ENCODE measurements at regions not wholly inside any gene's neighbourhood (a gene's known extent, or its start where the extent isn't known, plus 50 kb on each side); places are given as distances from the start of the nearest gene placed in this dataset.

- no peak overlapping the region for H3K4me3 ChIP-seq (ENCODE audit: low read length, poor library complexity, severe bottlenecking)
- H3F3A ChIP-seq (ENCODE audit: low read depth) = no peaks in the 10 kb centered on the region
- H3K4me2 ChIP-seq (ENCODE audit: low read depth, low read length, poor library complexity, severe bottlenecking) = no peak overlapping the region
- H3K36me3 ChIP-seq (ENCODE audit: insufficient read depth, low read length) = no peaks in the 10 kb centered on the region
- H3K4me1 ChIP-seq (ENCODE audit: insufficient read depth, low read length, poor library complexity, severe bottlenecking) = no peaks in the 10 kb centered on the region
- TF ChIP-seq CTCF (conservative IDR thresholded peaks at IDR 0.05; ENCODE audit: low read length) = no peak
- no peak for TF ChIP-seq EZH2phosphoT487 (IDR thresholded peaks at IDR 0.05; ENCODE audit: borderline replicate concordance)
- H3K9ac ChIP-seq (ENCODE audit: low read depth, low read length, poor library complexity, severe bottlenecking) = no peak overlapping the region
- H4K20me1 ChIP-seq (ENCODE audit: insufficient read depth, low read length, poor library complexity, severe bottlenecking) = no peaks in the 10 kb centered on the region
- H2AFZ ChIP-seq (ENCODE audit: low read length) = no peak overlapping the region
- H3K9me3 ChIP-seq (ENCODE audit: insufficient read depth, low read depth, low read length) = peaks cover 3% of the 10 kb centered on the region; the same call in 1 of the 2 replicates
- no peaks in the 10 kb centered on the region for H3K27me3 ChIP-seq (ENCODE audit: insufficient read depth, low read length, poor library complexity, severe bottlenecking)
- no peaks in the 10 kb centered on the region for H3K9me2 ChIP-seq (replicated peaks; ENCODE audit: low read depth, low read length)
- no peaks in the 10 kb centered on the region for H3K79me2 ChIP-seq (ENCODE audit: insufficient read depth, low read length)
Observed at GRCh38 chr12:34372003-34372402, 349.7 kb downstream of the ALG10 start.

GRCh38 chr12:34373926-34374325, 351.6 kb downstream of the ALG10 start:
- Histone ChIP-seq H3F3A (ENCODE audit: low read depth) (no peaks in the 10 kb centered on the region), H3K9me3 (ENCODE audit: insufficient read depth, low read depth, low read length) (peaks cover 3% of the 10 kb centered on the region; the same call in 1 of the 2 replicates), H4K20me1 (ENCODE audit: insufficient read depth, low read length, poor library complexity, severe bottlenecking) (no peaks in the 10 kb centered on the region), H3K27me3 (ENCODE audit: insufficient read depth, low read length, poor library complexity, severe bottlenecking) (no peaks in the 10 kb centered on the region), H3K4me3 (ENCODE audit: low read length, poor library complexity, severe bottlenecking) (no peak overlapping the region), H2AFZ (ENCODE audit: low read length) (no peak overlapping the region), H3K4me2 (ENCODE audit: low read depth, low read length, poor library complexity, severe bottlenecking) (no peak overlapping the region), H3K36me3 (ENCODE audit: insufficient read depth, low read length) (no peaks in the 10 kb centered on the region), H3K9me2 (replicated peaks; ENCODE audit: low read depth, low read length) (no peaks in the 10 kb centered on the region), H3K4me1 (ENCODE audit: insufficient read depth, low read length, poor library complexity, severe bottlenecking) (no peaks in the 10 kb centered on the region), H3K79me2 (ENCODE audit: insufficient read depth, low read length) (no peaks in the 10 kb centered on the region), H3K9ac (ENCODE audit: low read depth, low read length, poor library complexity, severe bottlenecking) (no peak overlapping the region)
- TF ChIP-seq CTCF (conservative IDR thresholded peaks at IDR 0.05; ENCODE audit: low read length) = no peak
- no peak for TF ChIP-seq EZH2phosphoT487 (IDR thresholded peaks at IDR 0.05; ENCODE audit: borderline replicate concordance)

GRCh38 chr12:34376133-34376799, 354.0 kb downstream of the ALG10 start:
- no peaks in the 10 kb centered on the region for H4K20me1 ChIP-seq (ENCODE audit: insufficient read depth, low read length, poor library complexity, severe bottlenecking)
- H3F3A ChIP-seq (ENCODE audit: low read depth) = no peaks in the 10 kb centered on the region
- no peaks in the 10 kb centered on the region for H3K9me2 ChIP-seq (replicated peaks; ENCODE audit: low read depth, low read length)
- H3K36me3 ChIP-seq (ENCODE audit: insufficient read depth, low read length) = no peaks in the 10 kb centered on the region
- no peak overlapping the region for H3K4me3 ChIP-seq (ENCODE audit: low read length, poor library complexity, severe bottlenecking)
- H3K79me2 ChIP-seq (ENCODE audit: insufficient read depth, low read length) = no peaks in the 10 kb centered on the region
- no peak overlapping the region for H3K4me2 ChIP-seq (ENCODE audit: low read depth, low read length, poor library complexity, severe bottlenecking)
- no peak overlapping the region for H2AFZ ChIP-seq (ENCODE audit: low read length)
- no peaks in the 10 kb centered on the region for H3K4me1 ChIP-seq (ENCODE audit: insufficient read depth, low read length, poor library complexity, severe bottlenecking)
- peaks cover 7% of the 10 kb centered on the region; the same call in 1 of the 2 replicates for H3K9me3 ChIP-seq (ENCODE audit: insufficient read depth, low read depth, low read length)
- H3K9ac ChIP-seq (ENCODE audit: low read depth, low read length, poor library complexity, severe bottlenecking) = no peak overlapping the region
- no peaks in the 10 kb centered on the region for H3K27me3 ChIP-seq (ENCODE audit: insufficient read depth, low read length, poor library complexity, severe bottlenecking)
- TF ChIP-seq CTCF (conservative IDR thresholded peaks at IDR 0.05; ENCODE audit: low read length) = no peak
- no peak for TF ChIP-seq EZH2phosphoT487 (IDR thresholded peaks at IDR 0.05; ENCODE audit: borderline replicate concordance)

Measured in Loucy (cell line).